ENCODE measurements at regions not wholly inside any gene's neighbourhood (a gene's known extent, or its start where the extent isn't known, plus 50 kb on each side); places are given as distances from the start of the nearest gene placed in this dataset.

- no peak overlapping the region for H3K4ac ChIP-seq (ENCODE audit: low read depth, low read length)
- H4K8ac ChIP-seq (ENCODE audit: low read depth in 2 of 2, low read length in 2 of 2) = no peak overlapping the region
- BruUV-seq (replicated peaks) = no TSS peak
- no peaks in the 10 kb centered on the region for H3K27me3 ChIP-seq (ENCODE audit: control insufficient read depth, insufficient read depth, low read length)
- H3K14ac ChIP-seq (replicated peaks; ENCODE audit: low read depth, low read length) = no peak overlapping the region
- H3K9ac ChIP-seq (ENCODE audit: low read depth, low read length) = no peak overlapping the region
- no peaks in the 10 kb centered on the region for H3K36me3 ChIP-seq (ENCODE audit: control insufficient read depth, insufficient read depth, low read length)
- H4K20me1 ChIP-seq (ENCODE audit: insufficient read depth, low read length) = no peaks in the 10 kb centered on the region
- POLR2A ChIA-PET (ENCODE audit: unreplicated experiment) = no interaction called here
- no peak overlapping the region for H3K23ac ChIP-seq (ENCODE audit: low read depth, low read length)
- H4K5ac ChIP-seq (ENCODE audit: low read depth, low read length) = no peak overlapping the region
- no peak overlapping the region for H4K91ac ChIP-seq (ENCODE audit: insufficient read depth, low read depth, low read length)
- H2BK15ac ChIP-seq (ENCODE audit: low read depth, low read length) = no peak overlapping the region
- no peak overlapping the region for H2AFZ ChIP-seq (replicated peaks; ENCODE audit: low read length, poor library complexity)
- CTCF ChIA-PET = no interaction called here
- no peak overlapping the region for H2BK5ac ChIP-seq (ENCODE audit: low read depth, low read length, poor library complexity, severe bottlenecking)
- no peaks in the 10 kb centered on the region for H3K9me1 ChIP-seq (ENCODE audit: insufficient read depth, low read length)
- no peak for DNase-seq
- H3K79me1 ChIP-seq (ENCODE audit: low read depth in 1 of 2, low read length in 2 of 2) = no peaks in the 10 kb centered on the region
- H3K56ac ChIP-seq (ENCODE audit: extremely low read depth, insufficient read depth, low read length) = no peak overlapping the region
- H3K4me1 ChIP-seq (ENCODE audit: control insufficient read depth, insufficient read depth, low read length) = peaks cover 4% of the 10 kb centered on the region; the same call in 1 of the 2 replicates
- intact Hi-C loops (cut with micrococcal nuclease) (no loop called here), in situ Hi-C loops (cut with MboI; ENCODE audit: low sequenced_read_pairs) (no loop called here), dilution Hi-C loops (cut with HindIII; ENCODE audit: low sequenced_read_pairs, unreplicated experiment) (no loop called here)
- H2AK9ac ChIP-seq (replicated peaks; ENCODE audit: low read depth, low read length, poor library complexity) = no peak overlapping the region
- TF ChIP-seq MAZ (IDR thresholded peaks at IDR 0.05; ENCODE audit: borderline replicate concordance, low read depth, low read length) (no peak), RFX5 (IDR thresholded peaks at IDR 0.05; ENCODE audit: low read depth, low read length) (no peak), SMC3 (IDR thresholded peaks at IDR 0.05; ENCODE audit: low read depth, low read length) (no peak), CTCF (conservative IDR thresholded peaks at IDR 0.05; ENCODE audit: low read depth, low read length) (no peak)
- no peak for ATAC-seq (ENCODE audit: low read depth)
- WGBS, 2 experiments (ENCODE audit: extremely low coverage in 2 of 2, insufficient read length in 1 of 2) = no CpG with 5 or more reads among the region's 3 CpGs
- no peak overlapping the region for H3K4me3 ChIP-seq (ENCODE audit: insufficient read depth, low read depth, low read length)
- H2BK120ac ChIP-seq (ENCODE audit: low read depth, low read length) = no peak overlapping the region
- no peak overlapping the region for H3K4me2 ChIP-seq (ENCODE audit: low read depth, low read length)
- H3K18ac ChIP-seq (ENCODE audit: low read depth, low read length) = no peak overlapping the region
- H2AK5ac ChIP-seq (ENCODE audit: low read depth, low read length) = no peak overlapping the region
- H3K27ac ChIP-seq (ENCODE audit: insufficient read depth, low read length) = no peak overlapping the region
- peaks cover 2% of the 10 kb centered on the region for H3K9me3 ChIP-seq (ENCODE audit: control insufficient read depth, insufficient read depth, low read length)
- H2BK20ac ChIP-seq (ENCODE audit: low read depth, low read length) = no peak overlapping the region
These were observed 321.3 kb downstream of the SIPA1L2 start for GRCh38 chr1:232308616-232309015.

Data from IMR-90 (cell line).